ENCODE measurements at regions not wholly inside any gene's neighbourhood (a gene's known extent, or its start where the extent isn't known, plus 50 kb on each side); places are given as distances from the start of the nearest gene placed in this dataset.
A peak's percentile ranks its signal among the peaks of the same experiment; 100 is the strongest.

DNA sequence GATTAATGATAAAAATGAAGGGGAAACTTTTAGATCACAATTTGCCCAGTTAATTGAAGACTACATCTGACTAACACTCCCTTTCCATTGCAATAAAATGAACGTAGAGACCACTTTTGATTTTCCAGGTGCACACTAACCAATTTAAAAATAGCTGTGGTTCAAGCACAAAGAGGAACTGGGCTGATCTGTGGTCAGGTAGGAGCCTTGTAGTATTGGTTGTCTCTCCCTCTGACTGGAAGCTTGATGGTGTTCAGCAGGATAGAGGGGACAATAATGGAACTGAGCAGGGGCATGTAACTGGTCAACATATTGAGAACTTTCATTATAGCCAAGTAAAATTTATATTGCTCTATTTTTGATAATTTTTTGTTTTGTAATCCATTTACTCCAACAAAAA lies 886.8 kb upstream of the SEMA6A start:
- DNase-seq (ENCODE audit: low read depth in 2 of 2, low spot score in 1 of 2), result no peak

DNA sequence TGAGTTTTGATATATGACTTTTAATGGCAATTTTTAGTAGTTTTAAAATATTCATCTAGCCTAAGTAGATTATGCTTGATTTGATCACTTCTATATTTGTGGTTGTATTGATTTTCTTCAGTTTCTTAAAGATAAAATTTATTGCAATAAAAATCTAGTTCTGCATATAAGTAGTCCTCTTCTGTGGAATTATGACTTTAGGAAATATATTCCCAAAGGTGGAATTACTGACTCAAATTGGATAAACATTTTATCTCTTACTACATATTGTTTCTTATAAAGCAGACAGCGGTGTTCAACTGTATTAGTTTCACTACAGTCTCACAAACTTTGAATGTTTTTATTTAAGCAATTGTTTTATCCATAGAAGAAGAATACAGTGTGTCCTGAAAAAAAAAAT lies 883.0 kb upstream of the SEMA6A start:
- no peak for DNase-seq (ENCODE audit: low read depth in 2 of 2, low spot score in 1 of 2)

DNA sequence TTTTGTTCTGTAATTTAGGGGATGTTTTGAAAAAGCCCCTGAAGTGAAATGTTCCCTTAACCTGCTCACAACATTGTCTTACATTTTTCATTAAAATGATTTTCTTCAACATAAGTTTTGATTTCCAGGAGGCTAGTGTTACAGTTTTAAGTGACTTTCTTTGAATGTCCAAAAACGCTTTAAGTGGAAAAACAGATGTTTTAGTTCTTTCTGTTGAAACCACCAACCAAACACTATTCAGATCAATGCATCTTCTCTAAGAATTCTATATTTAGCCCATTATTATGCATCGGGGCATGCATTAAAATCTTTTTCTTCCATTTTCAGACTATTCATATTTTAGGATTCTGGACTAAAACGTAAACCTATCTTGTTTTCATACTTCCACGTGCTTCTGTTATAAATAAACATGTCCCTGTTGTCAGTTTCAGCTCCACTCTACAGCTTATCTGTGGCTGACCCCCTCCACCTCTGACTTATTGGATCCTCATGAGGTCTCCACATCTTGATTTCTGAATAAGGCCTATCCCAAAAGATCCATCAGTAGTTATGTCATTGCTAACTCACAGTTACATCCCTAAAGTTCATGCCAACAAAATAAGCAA lies 882.3 kb upstream of the SEMA6A start:
- no peak for DNase-seq (ENCODE audit: low read depth in 2 of 2, low spot score in 1 of 2)

DNA sequence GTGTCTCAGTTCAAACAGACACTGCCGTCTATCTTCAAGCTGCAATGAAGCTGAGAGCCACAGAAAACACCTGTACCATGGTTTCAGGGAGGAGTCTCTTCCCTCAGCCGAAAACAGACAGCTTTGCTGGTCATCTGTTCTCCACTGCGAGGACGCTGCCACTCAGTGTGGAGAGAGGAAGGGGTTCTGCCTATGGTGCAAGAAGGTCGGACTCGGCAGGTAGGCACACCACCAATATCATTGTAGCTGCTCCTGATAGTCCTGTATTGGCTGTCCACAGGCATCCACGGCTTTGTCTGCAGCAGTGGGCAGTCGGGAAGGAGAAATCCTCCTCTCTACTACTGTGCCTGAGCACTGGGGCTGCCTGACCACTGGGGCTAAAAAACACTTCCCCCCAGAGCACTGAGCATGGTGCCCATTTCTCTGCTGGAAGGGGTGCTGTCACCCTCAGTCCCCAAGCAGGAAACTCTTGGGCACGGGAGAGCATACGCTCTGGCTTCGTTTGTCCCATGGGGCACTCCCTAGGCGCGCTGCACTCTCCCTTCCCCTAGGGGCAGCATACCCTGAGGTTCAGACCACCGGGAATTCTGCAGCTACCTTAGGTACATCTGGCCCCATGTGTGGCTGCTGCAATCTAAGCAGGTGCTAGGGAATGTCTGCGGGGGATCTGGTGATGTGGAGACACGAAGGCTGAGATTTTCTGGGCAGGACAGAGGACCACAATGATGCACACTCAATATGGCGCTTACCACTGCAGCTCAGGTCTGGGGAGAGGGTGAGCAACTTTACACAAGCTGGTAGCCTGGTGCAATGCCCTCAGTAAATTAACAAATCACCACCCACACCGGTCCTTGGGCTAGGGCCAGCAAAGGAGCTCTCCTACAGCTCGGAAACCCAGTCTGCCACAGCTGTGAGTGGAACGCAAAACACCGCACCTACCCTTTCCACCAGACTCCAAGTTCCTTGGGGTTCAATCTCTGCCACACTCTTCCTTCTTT lies 880.9 kb upstream of the SEMA6A start:
- DNase-seq (ENCODE audit: low read depth in 2 of 2, low spot score in 1 of 2), result no peak

DNA sequence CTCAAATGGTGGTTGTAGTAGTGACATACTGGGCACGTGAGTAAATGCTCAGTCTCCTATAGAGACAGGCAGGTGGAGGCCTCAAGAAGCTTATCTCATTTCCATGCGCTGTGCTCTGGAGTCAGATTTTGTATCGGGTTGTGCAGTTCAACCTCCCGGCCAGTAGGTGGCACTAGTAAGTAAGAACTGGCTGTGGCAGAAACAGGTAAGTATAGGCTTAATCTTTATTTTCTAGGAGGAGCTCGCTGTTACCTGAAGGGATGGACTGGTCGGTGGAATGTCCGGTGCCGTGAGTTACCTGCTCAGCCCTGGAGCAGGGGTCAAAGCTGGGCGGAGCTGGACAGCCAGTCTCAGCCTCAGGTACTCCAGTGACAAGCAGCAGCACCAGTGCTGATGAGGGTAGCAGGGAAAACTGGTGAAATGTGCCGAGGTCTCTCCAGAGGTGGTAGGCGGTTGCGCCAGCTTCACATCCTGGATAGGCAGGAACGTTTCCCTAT lies 880.1 kb upstream of the SEMA6A start:
- peak in 1 of 2 donors; percentile 3 for DNase-seq (ENCODE audit: low read depth in 2 of 2, low spot score in 1 of 2)

DNA sequence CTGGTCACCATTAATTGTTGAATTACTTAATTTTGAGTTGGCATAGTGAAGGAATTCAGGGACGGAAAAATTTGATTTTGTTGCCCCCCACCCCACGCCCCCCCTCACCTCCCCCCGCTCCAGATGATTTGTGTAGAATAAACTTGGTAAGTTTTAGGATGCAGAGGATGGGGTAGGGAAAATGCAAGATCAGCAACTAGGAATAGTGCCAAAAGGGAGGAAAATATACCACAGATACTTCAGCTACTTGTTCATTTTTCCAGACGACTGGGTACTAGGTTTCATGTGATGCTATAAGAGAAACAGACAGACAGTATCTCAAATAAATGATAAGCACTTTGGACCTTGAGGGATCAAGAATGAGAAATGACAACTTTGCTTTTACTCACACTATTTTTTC lies 862.2 kb upstream of the SEMA6A start:
- no peak for DNase-seq (ENCODE audit: low read depth in 2 of 2, low spot score in 1 of 2)

DNA sequence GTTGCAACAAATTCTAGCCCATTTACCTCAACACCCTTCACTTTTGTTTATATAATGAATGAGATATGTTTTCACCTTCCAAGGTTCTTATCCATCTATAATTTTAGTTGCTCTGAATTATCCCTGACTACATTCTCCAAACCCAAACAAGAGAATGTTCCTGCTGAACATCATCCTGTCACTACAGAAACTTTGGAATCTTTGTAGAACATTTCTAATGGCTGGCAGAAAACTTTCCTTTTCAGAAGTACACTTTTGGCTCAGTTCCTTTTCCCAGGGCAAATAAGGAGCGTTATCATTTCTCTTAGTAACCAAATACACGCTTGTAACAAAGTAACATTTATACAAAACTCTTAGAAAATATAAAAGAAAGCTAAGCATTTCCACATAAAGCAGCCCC lies 860.6 kb upstream of the SEMA6A start:
- DNase-seq (ENCODE audit: low read depth in 2 of 2, low spot score in 1 of 2), result no peak

DNA sequence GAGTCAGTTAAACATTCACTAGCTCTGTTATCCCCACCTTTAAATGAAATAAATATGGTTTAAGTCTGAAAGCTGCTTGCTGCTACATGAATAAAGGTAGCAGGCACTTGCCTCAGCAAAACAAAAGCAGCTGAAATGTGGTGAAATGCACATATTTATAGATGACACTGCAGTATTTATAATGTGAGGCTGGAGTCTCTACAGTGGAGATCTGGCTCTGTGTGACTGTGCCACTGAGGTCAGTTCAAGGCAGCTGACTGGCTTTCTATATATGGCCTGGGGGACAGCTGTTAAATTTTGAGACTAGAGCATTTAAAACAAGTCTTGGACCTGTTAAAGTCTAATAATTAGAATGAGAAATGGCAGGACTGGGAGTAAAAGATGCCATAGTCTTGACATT lies 859.6 kb upstream of the SEMA6A start:
- DNase-seq (ENCODE audit: low read depth in 2 of 2, low spot score in 1 of 2), result no peak

DNA sequence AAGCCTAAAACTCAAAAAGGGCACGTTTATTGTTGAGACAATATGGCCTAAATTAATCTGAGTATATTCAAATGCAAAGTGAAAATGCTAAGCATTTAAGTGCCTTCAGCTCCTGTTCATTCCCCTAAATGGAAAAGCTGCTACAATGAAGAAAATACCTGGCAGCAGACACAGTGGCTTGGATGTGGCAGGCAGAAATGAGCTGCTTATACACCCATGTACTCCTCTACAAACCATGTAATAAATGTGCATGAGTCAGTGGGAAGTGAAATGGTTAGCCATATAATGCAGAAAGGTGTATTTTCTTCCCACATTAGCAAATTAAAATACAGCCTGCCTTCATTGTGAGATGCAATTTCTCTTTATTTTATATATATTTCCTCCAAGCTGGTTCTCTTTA lies 859.2 kb upstream of the SEMA6A start:
- DNase-seq (ENCODE audit: low read depth in 2 of 2, low spot score in 1 of 2), result no peak

DNA sequence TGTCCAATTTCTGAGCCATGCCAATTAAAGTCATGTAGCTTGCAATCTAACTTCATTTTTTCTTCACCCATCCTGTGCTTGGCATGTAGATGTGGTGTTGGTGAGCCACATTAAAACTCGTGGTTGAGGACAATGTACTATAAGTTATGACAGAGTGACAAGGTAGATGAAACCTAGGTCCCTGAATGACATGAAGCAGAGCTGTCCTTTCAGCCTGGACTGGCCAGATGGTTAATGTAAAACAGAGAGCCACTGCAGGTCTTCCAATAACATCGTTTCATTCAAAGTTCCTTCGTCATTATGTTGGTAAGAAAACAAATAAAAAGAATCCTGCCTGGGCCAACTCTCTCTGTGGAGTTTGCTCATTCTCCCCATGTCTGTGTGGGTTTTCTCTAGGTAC lies 856.5 kb upstream of the SEMA6A start:
- no peak for DNase-seq (ENCODE audit: low read depth in 2 of 2, low spot score in 1 of 2)

DNA sequence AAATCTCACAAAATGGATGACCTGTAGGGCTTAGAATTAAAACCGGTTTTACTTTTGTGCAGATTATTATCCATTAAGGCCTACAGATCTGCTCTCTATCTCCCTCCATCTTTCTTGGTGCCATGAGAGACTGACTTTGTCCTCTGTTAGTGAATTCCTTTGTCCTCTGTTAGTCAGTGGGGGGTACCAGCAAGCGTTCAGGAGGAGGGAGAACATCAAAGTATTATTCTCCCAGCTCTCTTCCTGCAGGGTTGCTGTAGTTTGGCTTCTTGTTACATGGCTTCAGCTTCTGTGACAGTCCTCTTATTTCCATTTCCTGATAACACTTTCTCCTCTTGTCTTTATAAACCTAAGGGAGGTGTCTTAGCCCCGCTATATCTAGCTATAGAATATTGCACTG lies 850.5 kb upstream of the SEMA6A start:
- DNase-seq (ENCODE audit: low read depth in 2 of 2, low spot score in 1 of 2), result no peak

DNA sequence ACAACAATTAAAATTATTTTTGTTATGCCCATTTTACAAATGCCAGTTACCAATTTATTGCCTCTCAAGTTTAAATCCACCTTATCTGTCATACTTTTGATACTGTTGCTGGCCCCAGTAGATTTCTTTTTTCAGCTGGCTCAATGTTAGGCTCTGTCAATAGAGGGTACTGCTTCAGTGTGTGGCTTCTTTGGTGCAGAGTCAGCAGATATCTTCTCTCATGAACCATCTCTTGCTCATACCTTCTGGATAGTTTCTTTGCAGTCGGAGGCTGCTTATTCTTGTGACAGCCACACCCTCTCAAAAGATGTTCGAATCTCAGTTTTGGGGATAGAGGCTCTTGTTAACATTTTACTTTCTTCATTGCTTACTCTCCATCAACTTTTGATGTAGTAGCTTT lies 849.9 kb upstream of the SEMA6A start:
- DNase-seq (ENCODE audit: low read depth in 2 of 2, low spot score in 1 of 2), result no peak

DNA sequence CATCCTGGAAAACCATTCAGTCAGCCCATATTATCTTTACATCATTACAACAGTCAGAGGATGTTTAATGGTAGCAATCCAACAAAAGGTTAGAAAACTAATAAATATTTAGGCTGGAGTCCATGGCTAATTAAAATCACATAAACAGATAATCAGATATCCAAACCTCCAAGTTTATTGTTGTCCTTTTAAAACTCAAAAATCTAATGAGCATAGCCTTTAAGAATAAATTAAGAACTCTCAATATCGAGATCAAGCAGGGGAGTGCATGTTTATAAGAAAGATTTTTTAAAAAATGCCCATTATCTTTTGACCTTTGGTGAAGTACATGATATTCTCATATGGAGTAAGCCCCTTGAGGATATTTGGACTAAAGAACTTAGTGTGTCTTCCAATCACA lies 842.9 kb upstream of the SEMA6A start:
- DNase-seq (ENCODE audit: low read depth in 2 of 2, low spot score in 1 of 2), result no peak

DNA sequence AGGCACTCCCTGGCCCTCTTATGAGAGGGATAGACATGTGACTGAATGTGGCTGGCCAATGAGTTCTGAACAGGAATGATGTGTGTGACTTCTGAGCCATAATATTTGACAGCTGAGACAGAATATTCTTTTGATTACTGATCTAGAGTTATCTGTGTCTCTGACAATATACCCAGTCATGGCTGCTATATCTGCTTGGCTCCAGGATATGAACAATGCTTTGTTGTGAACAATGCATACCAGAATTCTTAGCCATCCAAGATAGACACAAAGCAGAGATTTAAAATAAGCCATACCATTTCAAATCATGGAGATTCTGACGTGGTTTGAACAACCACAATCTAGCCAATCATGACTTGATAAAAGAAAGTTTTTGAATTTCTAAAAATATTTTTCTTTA lies 840.3 kb upstream of the SEMA6A start:
- DNase-seq (ENCODE audit: low read depth in 2 of 2, low spot score in 1 of 2), result no peak

DNA sequence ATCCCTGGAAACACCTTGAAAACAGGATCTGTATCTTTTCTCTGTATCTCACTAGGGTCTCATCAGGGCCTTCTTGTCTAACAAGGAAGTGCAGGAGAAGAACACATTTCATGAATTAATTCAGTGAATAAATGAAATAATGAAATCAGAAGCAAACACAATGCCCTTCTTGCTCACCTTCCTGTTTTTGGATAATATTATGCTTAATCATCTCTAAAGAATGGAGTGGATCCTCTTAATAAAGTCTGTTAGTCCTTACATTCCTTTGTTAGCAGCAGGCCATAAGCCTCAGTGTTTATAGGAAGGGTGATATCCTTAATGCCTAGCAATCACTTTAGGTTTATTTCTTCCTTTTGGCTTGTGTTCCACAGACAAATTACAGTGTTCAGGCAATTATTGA lies 837.1 kb upstream of the SEMA6A start:
- DNase-seq (ENCODE audit: low read depth in 2 of 2, low spot score in 1 of 2), result no peak

DNA sequence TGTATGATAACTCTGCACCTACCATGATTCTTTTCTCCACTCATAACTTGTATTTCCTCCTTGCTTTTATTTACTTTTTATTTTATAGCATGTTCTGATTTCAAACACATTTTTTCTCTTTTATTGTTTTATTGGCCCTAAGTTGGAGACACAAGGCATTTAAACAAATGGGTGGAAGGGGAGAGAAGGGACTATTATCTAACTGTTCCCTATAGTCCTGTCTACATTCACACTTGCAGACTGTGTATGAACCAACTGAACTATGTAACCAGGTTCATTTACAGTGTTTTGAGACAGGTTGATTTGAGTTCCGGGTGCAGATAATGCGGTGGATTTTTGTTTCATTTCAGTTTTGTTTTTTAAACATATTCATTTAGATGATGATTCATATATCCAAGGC lies 830.6 kb upstream of the SEMA6A start:
- no peak for DNase-seq (ENCODE audit: low read depth in 2 of 2, low spot score in 1 of 2)

DNA sequence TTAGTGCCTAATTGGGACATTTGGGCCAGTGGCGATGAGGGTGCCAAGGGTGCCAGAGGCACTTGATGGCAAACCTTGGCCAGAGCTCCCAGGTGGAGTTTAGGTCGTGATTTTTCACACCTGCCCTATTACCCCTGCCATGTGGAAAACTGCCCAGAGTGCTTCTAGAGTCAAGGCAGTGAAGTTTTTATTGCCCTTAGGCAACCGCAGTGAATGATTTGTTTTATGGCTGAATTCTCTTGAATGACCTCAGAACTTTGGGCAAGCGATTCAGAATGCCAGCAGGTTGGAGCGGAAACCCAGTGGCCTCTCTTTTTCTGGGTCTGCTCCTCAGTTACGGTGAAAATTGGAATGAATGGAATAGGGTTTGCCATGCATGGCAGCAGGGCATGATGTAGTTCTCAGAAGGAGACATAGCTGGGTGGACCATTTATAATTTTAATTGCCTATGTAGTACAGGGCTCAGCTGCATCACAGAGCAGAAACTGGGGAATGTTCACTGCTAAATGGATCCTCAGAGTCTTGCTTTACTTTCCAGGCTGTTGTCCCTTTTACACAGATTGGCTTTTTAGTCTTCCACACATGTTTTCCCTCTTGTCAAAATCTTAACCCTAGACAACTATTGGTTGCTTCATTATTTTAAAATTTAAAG lies 820.0 kb upstream of the SEMA6A start:
- no peak for DNase-seq (ENCODE audit: low read depth in 2 of 2, low spot score in 1 of 2)

DNA sequence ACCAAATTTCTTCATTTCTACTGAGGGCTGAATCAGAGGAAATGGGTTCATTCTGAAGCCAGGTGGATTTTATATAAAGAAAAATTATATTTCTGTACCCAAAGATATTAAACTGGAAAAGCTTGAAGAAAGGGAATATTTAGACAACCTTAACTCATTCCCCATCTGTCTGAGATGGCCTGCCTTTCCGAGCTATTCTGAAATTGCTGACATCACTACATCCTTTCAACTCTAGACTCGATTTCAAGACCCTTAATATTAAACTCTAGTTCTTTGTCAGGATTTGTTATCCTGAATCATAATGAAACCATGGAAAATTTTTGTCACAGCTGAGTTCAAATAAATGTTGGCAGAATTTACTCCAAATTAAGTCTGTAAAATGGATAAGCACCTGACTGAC lies 818.5 kb upstream of the SEMA6A start:
- DNase-seq (ENCODE audit: low read depth in 2 of 2, low spot score in 1 of 2), result no peak

DNA sequence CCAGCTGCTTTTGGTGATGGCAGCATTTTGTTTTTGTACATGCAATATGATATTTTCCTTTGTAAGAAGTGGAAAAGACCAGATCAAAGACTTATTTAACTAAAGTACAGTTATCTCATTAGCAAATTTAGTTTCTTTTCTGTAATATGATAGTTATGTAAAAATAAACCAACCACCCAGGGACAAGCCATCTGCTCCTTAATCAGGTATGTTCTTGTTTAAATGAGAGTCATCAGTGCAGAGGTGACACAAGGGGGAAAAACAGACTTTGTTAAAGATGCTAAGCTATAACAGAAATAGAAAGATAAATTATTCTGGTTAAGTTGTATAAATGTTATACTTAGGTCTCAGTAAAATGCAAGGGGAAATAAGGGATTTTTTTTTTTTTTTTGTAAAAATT lies 805.7 kb upstream of the SEMA6A start:
- DNase-seq (ENCODE audit: low read depth in 2 of 2, low spot score in 1 of 2), result no peak

DNA sequence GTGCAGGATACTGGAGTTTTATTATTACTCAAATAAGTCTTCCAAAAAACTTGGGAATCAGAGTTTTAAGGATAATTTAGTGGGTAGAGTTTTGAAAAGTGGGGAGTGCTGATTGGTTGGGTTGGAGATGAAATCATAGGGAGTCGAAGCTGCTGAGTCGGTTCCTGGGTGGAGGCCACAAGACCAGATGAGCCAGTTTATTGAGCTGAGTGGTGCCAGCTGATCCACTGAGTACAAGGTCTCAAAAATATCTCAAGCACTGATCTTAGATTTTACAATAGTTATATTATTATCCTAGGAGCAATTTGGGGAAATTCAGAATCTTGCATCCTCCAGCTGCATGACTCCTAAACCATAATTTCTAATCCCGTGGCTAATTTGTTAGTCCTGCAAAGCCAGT lies 804.9 kb upstream of the SEMA6A start:
- DNase-seq (ENCODE audit: low read depth in 2 of 2, low spot score in 1 of 2), result no peak

DNA sequence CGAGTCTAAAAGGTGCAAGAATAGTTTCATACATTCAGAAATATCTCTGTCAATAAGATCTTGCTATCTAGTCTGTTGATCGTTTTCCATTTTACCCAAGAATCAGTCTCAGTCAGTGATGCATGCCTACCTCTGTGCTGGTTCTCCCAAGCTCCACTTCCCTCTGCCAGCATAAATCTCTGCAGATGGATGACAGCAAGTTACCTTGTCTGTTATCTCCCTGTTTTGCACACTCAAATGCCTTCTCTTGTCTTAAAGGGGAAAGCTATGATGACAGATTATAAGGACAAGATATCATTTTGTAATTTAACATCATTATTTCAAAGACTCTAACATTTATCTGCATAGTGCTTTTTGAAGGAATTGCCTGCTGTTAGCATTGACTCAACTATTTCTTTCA lies 802.1 kb upstream of the SEMA6A start:
- no peak for DNase-seq (ENCODE audit: low read depth in 2 of 2, low spot score in 1 of 2)

DNA sequence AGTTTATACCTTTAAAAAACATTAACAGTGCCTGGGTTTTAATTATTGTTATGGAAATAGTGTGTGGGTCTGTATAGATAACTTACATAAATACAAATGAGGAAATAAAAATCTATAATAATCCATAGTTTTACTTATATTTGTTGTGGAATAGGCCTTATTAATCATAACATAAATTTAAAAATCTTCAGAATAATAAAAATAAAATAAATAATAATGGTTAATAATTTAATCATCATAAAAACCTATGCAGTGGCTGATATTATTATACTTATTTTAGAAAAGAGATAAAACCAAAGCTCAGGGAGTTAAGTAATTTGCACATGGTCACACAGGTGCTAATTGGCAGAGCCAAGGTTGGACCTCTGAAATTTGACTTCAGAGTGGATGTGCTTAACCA lies 785.3 kb upstream of the SEMA6A start:
- no peak for DNase-seq (ENCODE audit: low read depth in 2 of 2, low spot score in 1 of 2)
